ENCODE measurements at regions not wholly inside any gene's neighbourhood (a gene's known extent, or its start where the extent isn't known, plus 50 kb on each side); places are given as distances from the start of the nearest gene placed in this dataset.

DNA sequence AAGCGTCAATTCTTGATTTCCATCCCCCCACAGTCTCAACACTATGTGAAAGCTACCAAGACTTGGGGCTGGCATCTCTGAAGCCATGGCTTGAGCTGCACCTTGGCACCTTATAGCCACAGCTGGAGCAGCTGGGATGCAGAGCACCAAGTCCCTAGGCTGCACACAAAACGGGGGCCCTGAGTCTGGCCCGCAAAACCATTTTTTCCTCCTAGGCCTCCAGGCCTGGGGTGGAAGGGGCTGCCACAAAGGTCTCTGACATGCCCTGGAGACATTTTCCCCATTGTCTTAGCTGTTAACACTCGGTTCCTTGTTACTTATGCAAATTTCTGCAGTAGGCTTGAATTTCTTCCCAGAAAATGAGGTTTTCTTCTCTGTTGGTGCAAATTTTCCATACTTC is 89.8 kb upstream of the GNAI1 start:
- TF ChIP-seq, protein P1, sequence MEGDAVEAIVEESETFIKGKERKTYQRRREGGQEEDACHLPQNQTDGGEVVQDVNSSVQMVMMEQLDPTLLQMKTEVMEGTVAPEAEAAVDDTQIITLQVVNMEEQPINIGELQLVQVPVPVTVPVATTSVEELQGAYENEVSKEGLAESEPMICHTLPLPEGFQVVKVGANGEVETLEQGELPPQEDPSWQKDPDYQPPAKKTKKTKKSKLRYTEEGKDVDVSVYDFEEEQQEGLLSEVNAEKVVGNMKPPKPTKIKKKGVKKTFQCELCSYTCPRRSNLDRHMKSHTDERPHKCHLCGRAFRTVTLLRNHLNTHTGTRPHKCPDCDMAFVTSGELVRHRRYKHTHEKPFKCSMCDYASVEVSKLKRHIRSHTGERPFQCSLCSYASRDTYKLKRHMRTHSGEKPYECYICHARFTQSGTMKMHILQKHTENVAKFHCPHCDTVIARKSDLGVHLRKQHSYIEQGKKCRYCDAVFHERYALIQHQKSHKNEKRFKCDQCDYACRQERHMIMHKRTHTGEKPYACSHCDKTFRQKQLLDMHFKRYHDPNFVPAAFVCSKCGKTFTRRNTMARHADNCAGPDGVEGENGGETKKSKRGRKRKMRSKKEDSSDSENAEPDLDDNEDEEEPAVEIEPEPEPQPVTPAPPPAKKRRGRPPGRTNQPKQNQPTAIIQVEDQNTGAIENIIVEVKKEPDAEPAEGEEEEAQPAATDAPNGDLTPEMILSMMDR (IDR thresholded peaks at IDR 0.05; ENCODE audit: low read length), result no peak
- TF ChIP-seq EZH2 (optimal IDR thresholded peaks at IDR 0.05; ENCODE audit: low read depth, low read length) (no peak), EZH2phosphoT487 (IDR thresholded peaks at IDR 0.05; ENCODE audit: low read length) (no peak)
